ENCODE measurements at regions not wholly inside any gene's neighbourhood (a gene's known extent, or its start where the extent isn't known, plus 50 kb on each side); places are given as distances from the start of the nearest gene placed in this dataset.

GRCh38 chr14:105924951-105925591, 398.7 kb downstream of the TMEM121 start:
- ChIA-PET CTCF (no interaction called here), POLR2A (no interaction called here)
- Histone ChIP-seq H3K4me1 (ENCODE audit: insufficient read depth, low read length) (no peaks in the 10 kb centered on the region), H3K4me3 (ENCODE audit: low read length) (no peak overlapping the region), H3K36me3 (ENCODE audit: insufficient read depth, low read length) (no peaks in the 10 kb centered on the region), H3K9me3 (ENCODE audit: control insufficient read depth in 1 of 2, insufficient read depth in 1 of 2, low read length in 2 of 2) (peaks cover 0 to 8% of the 10 kb centered on the region in 2 experiments), H3K27me3 (ENCODE audit: control insufficient read depth in 1 of 2, insufficient read depth in 2 of 2, low read length in 2 of 2) (peaks cover 6 to 11% of the 10 kb centered on the region in 2 experiments), H3K27ac (ENCODE audit: low read depth in 1 of 2, low read length in 2 of 2) (no peak overlapping the region)
- peaks cover 7% of the 10 kb centered on the region for H3K9me3 Mint-ChIP-seq
- no peak overlapping the region for H3K27ac Mint-ChIP-seq
- H3K27me3 Mint-ChIP-seq = peaks cover 28% of the 10 kb centered on the region
- no peak for DNase-seq
- no peaks in the 10 kb centered on the region for H3K4me1 Mint-ChIP-seq (ENCODE audit: low read depth)
- H3K36me3 Mint-ChIP-seq (ENCODE audit: low read depth) = no peaks in the 10 kb centered on the region
- no peak for ATAC-seq (ENCODE audit: poor library complexity)
- no peak for TF ChIP-seq CTCF (IDR thresholded peaks at IDR 0.05)
- H3K4me3 Mint-ChIP-seq = no peak overlapping the region
- intact Hi-C loops (cut with DNase I, micrococcal nuclease) = no loop called here

DNA sequence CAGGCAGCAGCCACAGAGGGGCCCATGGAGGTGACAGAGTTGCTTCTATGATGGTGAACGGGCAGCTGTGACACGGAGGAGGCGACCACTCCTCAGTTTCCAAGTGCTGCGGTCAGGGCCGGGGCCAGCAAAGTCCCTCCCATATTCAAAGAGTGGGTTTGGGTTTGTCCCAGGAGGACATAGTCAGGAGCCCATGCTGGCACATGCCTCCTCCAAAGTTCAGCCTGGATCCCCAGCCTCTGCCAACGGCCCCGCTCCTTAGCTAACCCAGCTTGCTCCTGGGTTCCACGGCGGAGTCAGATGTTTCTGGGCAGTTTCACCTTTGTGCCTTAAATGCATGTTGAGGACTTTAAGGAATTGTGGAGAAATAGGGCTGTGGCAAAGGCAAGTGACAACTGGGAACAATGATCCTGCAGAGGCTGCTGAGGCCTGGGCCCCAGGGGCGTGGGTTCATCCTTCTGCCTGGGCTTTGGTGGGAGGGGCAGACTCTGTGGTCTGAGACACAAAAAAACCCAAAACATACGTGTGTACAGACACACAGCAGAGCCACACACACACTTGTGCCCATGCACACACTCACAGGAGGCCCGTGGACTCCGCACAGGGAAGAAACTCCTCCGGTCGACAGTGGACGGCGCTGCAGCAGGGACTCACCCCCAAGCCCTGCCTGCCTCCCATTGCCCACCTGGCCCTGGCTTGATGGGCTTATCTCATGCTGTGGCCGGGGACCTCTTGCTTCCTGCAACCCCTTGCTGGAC, 399.4 kb downstream of the TMEM121 start:
- Mint-ChIP-seq H3K27me3 (peaks cover 35% of the 10 kb centered on the region), H3K4me1 (ENCODE audit: low read depth) (no peaks in the 10 kb centered on the region), H3K27ac (no peak overlapping the region), H3K36me3 (ENCODE audit: low read depth) (no peaks in the 10 kb centered on the region), H3K9me3 (peaks cover 7% of the 10 kb centered on the region), H3K4me3 (no peak overlapping the region)
- DNase-seq (no peak), ATAC-seq (ENCODE audit: poor library complexity) (no peak)
- intact Hi-C loops (cut with DNase I, micrococcal nuclease) = no loop called here
- no peak for TF ChIP-seq CTCF (IDR thresholded peaks at IDR 0.05)
- Histone ChIP-seq H3K27me3 (ENCODE audit: control insufficient read depth in 1 of 2, insufficient read depth in 2 of 2, low read length in 2 of 2) (peaks cover 6 to 18% of the 10 kb centered on the region in 2 experiments), H3K27ac (ENCODE audit: low read depth in 1 of 2, low read length in 2 of 2) (no peak overlapping the region), H3K4me3 (ENCODE audit: low read length) (no peak overlapping the region), H3K36me3 (ENCODE audit: insufficient read depth, low read length) (no peaks in the 10 kb centered on the region), H3K9me3 (ENCODE audit: control insufficient read depth in 1 of 2, insufficient read depth in 1 of 2, low read length in 2 of 2) (peaks cover 0 to 8% of the 10 kb centered on the region in 2 experiments), H3K4me1 (ENCODE audit: insufficient read depth, low read length) (no peaks in the 10 kb centered on the region)
- ChIA-PET POLR2A (no interaction called here), CTCF (no interaction called here)

- H3K4me3 Mint-ChIP-seq = no peak overlapping the region
- no peak overlapping the region for H3K27ac Mint-ChIP-seq
- H3K27me3 Mint-ChIP-seq = peaks cover 37% of the 10 kb centered on the region
- DNase-seq (no peak), ATAC-seq (ENCODE audit: poor library complexity) (no peak)
- no peaks in the 10 kb centered on the region for H3K4me1 Mint-ChIP-seq (ENCODE audit: low read depth)
- intact Hi-C loops (cut with DNase I, micrococcal nuclease) = no loop called here
- Histone ChIP-seq H3K36me3 (ENCODE audit: insufficient read depth, low read length) (no peaks in the 10 kb centered on the region), H3K27me3 (ENCODE audit: control insufficient read depth in 1 of 2, insufficient read depth in 2 of 2, low read length in 2 of 2) (peaks cover 6 to 21% of the 10 kb centered on the region in 2 experiments), H3K9me3 (ENCODE audit: control insufficient read depth in 1 of 2, insufficient read depth in 1 of 2, low read length in 2 of 2) (peaks cover 0 to 7% of the 10 kb centered on the region in 2 experiments), H3K4me1 (ENCODE audit: insufficient read depth, low read length) (no peaks in the 10 kb centered on the region), H3K4me3 (ENCODE audit: low read length) (no peak overlapping the region), H3K27ac (ENCODE audit: low read depth in 1 of 2, low read length in 2 of 2) (no peak overlapping the region)
- TF ChIP-seq CTCF (IDR thresholded peaks at IDR 0.05) = no peak
- H3K36me3 Mint-ChIP-seq (ENCODE audit: low read depth) = no peaks in the 10 kb centered on the region
- ChIA-PET CTCF (no interaction called here), POLR2A (no interaction called here)
- peaks cover 7% of the 10 kb centered on the region for H3K9me3 Mint-ChIP-seq
Observed at GRCh38 chr14:105926373-105927095, 400.2 kb downstream of the TMEM121 start.

All from CD4-positive, alpha-beta T cell (primary cell).